Stimulated activated CD8-positive, alpha-beta memory T cell treated with anti-CD3 and anti-CD28 coated beads, Interleukin-2, amount 100 ng/mL, for 1 hour (primary cell): ENCODE measurements at regions not wholly inside any gene's neighbourhood (a gene's known extent, or its start where the extent isn't known, plus 50 kb on each side); places are given as distances from the start of the nearest gene placed in this dataset.

ENCODE experiments used
- DNase-seq, 2 donors: peaks; one replicate each; pipeline ENCODE4 v3.0.0-alpha.2; 2020; ENCODE audit warnings: low read depth in 2 of 2

DNA sequence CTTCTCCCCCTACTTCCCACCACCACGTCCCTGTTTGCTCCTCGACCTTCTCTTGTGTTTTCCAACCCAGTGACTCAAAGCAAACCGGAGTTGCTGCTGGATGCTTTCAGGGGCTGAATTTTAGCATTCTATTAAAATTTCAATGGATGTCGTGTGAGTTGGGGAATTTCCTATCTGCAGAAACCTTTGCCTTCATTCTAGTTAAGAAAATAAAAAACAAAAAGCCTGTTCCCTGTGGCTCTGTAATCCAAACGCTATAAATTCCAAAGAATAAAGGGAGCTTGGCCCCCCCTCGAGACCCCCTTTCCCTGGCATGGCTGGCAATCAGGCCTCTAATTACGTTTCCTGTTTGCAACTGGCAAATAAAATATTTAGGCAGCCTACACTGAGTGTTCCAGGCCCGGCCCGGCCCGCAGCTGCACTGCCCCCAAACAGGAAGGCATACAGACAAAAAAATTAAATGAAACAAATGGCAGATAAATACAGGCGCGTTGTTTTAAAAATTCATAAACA, 139.4 kb upstream of the PPP1R26 start:
- DNase-seq = no peak

DNA sequence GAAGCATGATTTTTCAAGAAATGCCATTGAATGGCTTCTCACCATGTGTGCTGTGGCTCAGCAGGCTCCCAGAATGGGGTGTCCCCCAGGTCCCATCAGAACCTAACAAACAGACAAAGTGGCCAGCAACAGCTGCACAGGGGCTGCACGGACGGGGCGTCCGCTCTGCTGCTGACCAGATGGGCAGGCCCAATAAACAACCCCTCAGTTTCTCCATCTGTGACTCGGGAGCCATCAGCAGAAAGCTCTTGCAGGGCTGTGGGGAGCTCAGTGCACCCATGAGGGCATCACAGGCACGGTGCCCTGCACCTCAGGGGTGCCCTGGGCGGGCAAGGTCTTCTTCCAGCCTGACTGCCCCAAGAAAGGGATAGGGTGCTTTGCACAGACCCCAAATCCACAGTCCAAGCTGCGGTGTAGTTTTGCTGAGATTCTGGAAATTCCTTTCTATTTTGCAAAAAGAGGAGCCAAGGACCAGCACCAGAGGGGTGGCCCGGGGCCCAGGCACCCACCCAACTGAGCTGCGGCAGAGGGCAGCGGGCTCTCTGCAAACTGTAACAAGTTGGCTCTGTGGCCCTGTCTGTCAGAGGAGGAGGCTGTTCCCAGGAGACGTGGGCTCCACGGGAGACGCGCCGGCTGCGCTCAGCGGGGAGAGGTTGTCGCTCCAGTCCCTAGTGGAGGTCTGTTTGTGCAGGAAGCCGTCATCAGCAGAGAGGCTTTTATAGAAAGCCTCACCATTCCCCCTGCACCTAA, 138.7 kb upstream of the PPP1R26 start:
- no peak for DNase-seq

GRCh38 chr9:135341612-135342169, 137.9 kb upstream of the PPP1R26 start:
- DNase-seq = no peak

- DNase-seq = no peak
These were observed 137.1 kb upstream of the PPP1R26 start for GRCh38 chr9:135342206-135343130.

DNA sequence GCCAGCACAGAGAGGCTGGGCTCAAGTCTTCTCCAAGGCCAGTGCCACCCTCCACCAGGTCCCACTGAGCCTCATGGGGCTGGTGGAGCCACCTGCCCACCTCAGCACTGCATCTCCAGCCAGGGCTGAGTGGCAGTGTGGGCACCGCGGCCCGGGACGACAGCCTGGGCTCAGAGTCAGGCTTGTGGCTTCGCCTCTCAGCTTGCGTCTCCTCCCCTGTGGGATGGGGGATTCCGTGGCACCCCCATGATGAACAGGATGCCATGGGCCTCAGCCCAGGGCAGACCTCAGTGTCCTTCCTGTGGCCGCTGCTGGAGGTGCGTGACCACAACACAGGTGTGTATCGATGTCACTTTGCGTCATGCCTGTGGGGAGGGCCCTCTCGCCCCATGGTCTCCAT, 136.4 kb upstream of the PPP1R26 start:
- DNase-seq = no peak

DNA sequence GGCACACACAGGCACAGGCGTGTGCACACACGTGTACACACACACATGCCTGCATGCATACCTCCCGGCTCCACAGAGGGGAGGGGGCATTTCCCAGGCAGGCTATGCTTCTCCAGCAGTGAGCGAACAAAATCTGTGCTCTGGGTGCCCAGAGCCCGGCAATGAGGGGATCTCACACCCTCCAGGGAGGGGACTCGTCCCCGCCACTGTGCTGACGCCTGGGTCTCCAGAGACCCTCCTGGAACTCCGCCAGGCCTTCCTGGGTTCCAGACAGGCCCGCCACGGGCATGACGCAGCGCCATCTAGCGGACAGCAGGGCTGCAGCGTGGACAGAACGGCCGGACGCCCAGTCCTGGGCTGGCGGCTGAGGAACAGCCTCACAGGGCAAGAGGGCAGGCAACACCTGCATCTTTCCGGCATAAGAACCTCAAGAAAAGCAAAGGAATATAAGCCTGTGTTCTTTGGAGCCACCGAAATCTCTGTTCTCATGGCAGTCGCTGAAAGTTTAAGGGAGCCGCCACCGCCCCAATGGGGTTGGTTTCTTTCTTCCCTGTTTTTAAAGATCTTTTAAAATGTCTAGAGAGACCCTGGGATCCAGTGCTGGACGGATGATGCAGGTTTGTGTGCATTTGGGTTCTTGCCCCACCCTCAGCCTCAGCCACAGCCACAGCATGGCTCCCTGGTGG, 135.6 kb upstream of the PPP1R26 start:
- no peak for DNase-seq

DNA sequence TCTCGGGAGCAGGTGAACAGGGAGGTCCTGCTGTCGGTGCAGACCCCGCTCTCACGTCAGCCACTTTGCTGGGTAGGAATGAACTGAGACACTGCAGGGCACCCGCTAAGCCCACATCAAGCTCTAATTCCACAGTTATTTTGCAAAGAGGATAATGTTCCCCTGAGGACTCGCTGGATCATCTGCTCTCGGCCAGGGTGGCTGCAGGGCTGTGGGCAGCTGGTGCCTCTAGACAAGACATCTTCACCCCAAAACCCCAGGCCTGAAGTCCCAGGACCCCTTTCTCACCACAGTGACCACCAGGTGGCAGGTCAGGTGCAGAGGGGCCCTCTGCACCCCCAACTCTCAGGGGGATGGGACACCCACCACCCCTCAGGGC, 135.1 kb upstream of the PPP1R26 start:
- DNase-seq = no peak

DNA sequence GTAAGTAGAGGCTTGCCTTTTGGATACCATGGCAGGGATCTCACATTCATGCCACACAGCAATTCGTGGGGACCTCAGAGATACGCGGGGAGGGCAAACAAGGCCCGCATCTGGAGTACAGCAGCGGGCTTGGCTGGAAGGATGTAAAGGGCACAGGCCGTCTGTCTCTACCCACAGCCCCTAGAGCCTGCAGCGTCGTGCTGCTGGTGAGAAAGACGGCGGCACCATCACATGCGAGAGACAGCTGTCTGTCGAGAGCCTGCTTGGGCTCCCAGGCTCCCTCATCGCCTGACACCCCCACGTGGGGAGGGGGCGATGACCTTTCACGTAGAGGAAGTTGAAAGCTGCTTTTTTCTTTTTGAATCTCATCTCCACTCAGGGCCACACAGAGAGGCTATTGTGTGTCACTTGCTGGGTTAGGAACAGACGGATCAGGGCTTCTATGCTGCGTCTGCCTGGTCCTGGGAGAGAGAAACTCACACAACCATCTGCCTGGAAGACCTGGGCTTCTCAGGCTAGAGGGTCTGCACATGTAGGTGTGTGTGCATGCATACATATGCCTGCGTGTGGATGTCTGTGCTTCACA, 134.6 kb upstream of the PPP1R26 start:
- no peak for DNase-seq

- DNase-seq = no peak
These were observed 133.7 kb upstream of the PPP1R26 start for GRCh38 chr9:135345775-135346433.

DNA sequence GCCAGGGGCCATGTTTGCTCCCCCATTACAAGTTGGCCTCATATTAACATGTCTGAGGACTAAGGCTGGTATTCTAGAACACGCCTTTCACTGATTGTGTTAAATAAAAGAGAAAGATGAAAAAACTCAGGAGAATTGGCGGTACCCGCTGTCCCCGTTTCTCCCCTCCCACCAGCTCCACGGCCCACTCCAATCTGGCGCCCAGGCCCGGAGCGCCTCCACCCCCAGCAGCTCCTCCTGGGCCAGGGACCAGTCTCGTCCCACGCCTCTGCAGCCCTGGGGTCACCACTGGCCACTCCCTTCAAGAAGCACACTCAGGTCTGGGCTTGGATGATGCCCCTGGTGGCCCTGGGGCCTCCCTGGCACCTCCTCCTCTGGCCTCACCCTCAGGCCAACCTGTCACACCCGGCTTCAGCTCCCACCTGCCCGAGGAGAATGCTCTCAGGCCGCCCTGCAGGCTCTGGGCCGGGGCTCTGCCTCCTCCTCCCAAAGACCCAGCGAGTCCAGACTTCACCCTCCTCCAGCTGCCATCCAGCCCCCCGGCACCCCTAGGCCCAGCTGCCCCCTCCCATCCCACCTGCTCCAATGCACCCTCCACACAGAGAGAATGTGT, 133.0 kb upstream of the PPP1R26 start:
- no peak for DNase-seq

DNA sequence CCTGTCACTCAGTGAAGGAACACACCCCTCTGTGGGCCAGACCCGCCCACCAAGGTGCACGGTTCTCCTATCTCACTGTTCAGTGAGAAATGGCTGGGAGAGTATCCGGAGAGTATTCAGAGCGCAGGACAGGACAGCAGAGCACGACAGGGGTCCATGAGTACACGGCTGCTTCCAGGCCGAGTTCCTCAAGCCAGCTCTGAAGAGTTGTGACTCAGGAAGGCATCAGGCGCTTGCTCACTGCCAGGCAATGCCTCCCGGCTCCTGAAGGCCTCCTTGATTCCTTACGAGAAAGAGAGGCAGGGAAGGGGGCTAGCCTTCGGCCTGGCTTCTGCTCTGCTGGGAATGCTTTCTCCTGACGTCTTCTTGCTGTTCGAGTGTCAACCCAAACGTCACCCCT, 132.1 kb upstream of the PPP1R26 start:
- DNase-seq = no peak

- no peak for DNase-seq
These were observed 131.3 kb upstream of the PPP1R26 start for GRCh38 chr9:135348076-135348787.

DNA sequence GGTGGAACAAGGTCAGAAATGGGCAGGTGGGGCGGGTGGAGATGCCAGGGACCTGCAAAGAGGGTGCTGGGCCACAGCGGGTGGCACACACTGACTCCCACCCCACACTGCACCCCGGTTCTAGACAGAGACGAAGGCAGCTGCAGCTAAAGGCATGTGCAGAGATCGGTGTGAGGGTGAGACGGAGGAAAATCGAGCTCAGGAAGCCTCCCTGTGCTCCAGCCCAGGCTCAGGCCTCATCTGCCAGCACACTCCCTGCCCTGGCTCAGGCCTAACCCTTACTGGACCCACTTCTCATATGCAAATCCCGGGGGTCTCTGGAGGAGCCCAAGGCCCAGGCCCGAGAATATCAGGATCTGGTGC, 130.8 kb upstream of the PPP1R26 start:
- no peak for DNase-seq

DNA sequence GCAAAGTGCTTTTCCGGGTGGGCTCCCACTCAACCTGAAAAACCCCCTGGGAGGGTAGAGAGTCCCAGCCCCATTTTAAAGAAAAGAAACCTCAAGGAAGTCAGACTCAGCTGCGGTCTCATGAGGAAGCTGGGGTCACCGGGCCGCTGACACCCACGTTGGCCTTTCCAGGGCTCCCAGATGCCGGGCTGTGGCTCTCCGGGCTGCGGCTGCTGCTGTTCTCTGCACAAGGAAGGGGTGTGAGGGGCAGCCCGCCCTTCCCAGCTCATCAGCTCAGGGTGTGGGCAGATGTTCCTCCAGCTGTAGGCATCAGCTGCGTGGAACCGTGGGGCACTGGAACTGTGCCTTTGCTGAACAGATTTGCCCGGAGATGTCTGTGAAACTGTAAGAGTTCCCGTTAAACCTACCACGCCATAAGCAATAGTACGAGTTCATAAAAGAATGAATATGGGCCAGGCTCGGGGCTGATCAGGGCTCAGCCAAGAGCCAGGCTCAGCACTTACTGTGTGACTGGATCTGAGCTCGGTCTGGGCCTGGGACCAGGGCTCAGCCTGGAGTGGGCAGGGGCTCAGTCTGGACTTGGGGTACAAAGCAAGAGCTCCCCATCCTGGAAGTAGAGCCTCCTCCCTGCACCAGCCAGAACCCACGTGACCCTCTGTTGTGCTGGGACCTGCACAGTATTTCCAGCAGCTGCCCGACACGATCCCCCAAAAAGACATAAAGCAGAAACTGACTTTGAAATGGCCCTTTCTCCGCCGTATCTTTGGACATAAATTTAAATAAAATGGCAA, 130.2 kb upstream of the PPP1R26 start:
- DNase-seq = no peak

GRCh38 chr9:135350003-135350315, 129.6 kb upstream of the PPP1R26 start:
- DNase-seq = no peak

DNA sequence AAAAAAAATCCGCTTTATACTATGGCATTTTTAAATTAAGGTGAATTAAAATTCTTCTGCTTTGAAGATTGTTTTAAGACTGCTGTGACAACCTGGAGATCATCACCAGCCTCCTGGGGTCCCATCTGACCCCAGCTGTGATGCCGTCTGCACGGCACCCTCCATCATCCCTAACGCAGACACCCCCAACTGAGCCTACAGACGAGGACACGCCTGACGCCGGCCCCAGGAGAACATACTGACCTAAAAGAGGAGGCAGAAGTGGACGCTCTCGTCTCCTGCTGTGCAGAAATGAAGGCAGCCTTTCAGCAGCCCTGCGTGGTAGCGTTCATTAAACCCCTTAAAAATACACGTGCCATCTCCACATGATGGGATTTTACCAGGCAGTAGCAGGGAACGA, 125.6 kb upstream of the PPP1R26 start:
- no peak for DNase-seq

DNA sequence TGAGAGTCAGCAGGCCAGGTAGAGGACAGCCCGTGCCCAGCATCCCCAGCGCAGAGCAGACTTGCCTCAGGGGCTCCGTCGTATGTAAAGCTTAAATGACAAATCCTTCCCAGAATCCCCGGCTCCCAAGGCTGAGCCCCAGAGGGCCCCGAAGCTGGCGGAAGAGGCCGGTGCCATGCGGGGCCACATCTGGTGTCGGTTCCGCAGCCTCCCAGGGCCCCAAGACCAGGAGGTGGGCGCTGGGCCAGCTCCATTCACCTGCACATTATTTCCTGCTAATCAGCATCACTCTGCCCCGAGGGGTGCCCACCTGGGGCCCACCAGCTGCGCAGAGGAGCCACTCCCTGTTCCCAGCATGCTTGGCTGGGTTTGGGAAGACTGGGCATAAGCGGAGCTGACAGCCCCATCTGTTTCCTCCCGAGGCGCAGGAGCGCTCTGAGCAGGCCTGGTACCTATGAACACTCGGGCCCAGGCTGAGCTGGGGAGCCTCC, 124.0 kb upstream of the PPP1R26 start:
- DNase-seq = no peak

DNA sequence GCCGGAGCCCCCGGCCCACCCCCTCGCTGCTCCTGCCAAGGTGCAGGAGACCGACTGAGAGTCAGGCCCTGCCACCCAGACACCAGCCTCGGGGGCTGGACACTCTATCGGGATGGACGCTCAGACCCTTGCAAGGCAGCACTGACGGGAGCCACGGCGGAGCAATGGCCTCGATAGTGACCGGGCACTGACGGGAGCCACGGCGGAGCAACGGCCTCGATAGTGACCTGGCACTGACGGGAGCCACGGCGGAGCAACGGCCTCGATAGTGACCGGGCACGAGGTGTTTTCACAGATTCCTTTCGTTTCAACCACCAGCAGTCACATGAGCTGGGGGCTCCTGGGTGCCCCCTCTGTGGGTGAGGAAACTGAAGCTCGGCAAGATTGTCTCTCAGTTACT, 123.6 kb upstream of the PPP1R26 start:
- no peak for DNase-seq

DNA sequence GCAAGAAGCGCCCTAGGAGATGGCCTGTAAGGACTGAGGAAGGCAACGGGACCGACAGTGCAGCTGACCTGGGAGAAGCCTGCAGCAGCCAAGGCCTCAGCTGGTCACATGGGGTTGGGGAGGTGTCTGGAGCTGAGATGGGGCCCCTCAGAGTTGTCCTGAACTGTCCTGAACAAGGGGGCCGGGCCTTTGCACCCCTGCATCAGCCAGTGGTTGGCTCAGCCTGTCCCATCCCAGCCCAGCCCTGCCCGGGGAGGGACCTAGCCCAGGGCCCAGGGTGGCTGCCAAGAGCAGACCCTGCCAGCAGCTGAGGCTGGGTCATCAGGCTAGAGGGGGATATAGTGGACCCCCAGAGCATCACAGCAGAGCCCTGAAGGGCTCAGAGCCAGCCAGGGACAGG, 122.8 kb upstream of the PPP1R26 start:
- no peak for DNase-seq
